EL (cell line): ENCODE measurements at regions not wholly inside any gene's neighbourhood (a gene's known extent, or its start where the extent isn't known, plus 50 kb on each side); places are given as distances from the start of the nearest gene placed in this dataset.

Experiments used
- DNase-seq: peaks from one replicate; pipeline ENCODE4 v3.0.0-alpha.2; 2016

- DNase-seq, result no peak
These were observed 370.3 kb upstream of the RGMB start for GRCh38 chr5:98403131-98403530.

GRCh38 chr5:98414938-98415337 lies 358.5 kb upstream of the RGMB start:
- DNase-seq, result peak; percentile 98

GRCh38 chr5:98415663-98416062 lies 357.8 kb upstream of the RGMB start:
- peak; percentile 47 for DNase-seq

- DNase-seq, result peak; percentile 53
These were observed 356.9 kb upstream of the RGMB start for GRCh38 chr5:98416541-98416940.

GRCh38 chr5:98419825-98420224 lies 353.6 kb upstream of the RGMB start:
- no peak for DNase-seq

GRCh38 chr5:98424681-98425450 lies 348.6 kb upstream of the RGMB start:
- peak; percentile 29 for DNase-seq

- no peak for DNase-seq
These were observed 347.8 kb upstream of the RGMB start for GRCh38 chr5:98425640-98426039.

GRCh38 chr5:98428806-98429205 lies 344.7 kb upstream of the RGMB start:
- DNase-seq, result peak; percentile 89

GRCh38 chr5:98432378-98432777 lies 341.1 kb upstream of the RGMB start:
- no peak for DNase-seq

GRCh38 chr5:98433022-98433421 lies 340.4 kb upstream of the RGMB start:
- DNase-seq, result no peak

GRCh38 chr5:98433673-98434072 lies 339.8 kb upstream of the RGMB start:
- peak; percentile 34 for DNase-seq

GRCh38 chr5:98436667-98437066 lies 336.8 kb upstream of the RGMB start:
- no peak for DNase-seq

GRCh38 chr5:98442448-98442847 lies 331.0 kb upstream of the RGMB start:
- DNase-seq, result no peak

- DNase-seq, result no peak
These were observed 329.6 kb upstream of the RGMB start for GRCh38 chr5:98443881-98444280.

- no peak for DNase-seq
These were observed 320.2 kb upstream of the RGMB start for GRCh38 chr5:98453296-98453695.

GRCh38 chr5:98454407-98454806 lies 319.1 kb upstream of the RGMB start:
- DNase-seq, result peak; percentile 39

GRCh38 chr5:98454904-98455303 lies 318.6 kb upstream of the RGMB start:
- peak; percentile 94 for DNase-seq

GRCh38 chr5:98455665-98456064 lies 317.8 kb upstream of the RGMB start:
- peak; percentile 86 for DNase-seq

- peak; percentile 90 for DNase-seq
These were observed 315.5 kb upstream of the RGMB start for GRCh38 chr5:98458004-98458403.

- no peak for DNase-seq
These were observed 314.7 kb upstream of the RGMB start for GRCh38 chr5:98458726-98459125.

- DNase-seq, result no peak
These were observed 312.9 kb upstream of the RGMB start for GRCh38 chr5:98460536-98460935.

- DNase-seq, result no peak
These were observed 312.0 kb upstream of the RGMB start for GRCh38 chr5:98461485-98461884.

- no peak for DNase-seq
These were observed 310.2 kb upstream of the RGMB start for GRCh38 chr5:98463222-98463621.

- DNase-seq, result no peak
These were observed 309.8 kb upstream of the RGMB start for GRCh38 chr5:98463676-98464075.

GRCh38 chr5:98464737-98465330 lies 308.6 kb upstream of the RGMB start:
- no peak for DNase-seq
